ENCODE measurements at regions not wholly inside any gene's neighbourhood (a gene's known extent, or its start where the extent isn't known, plus 50 kb on each side); places are given as distances from the start of the nearest gene placed in this dataset.

DNA sequence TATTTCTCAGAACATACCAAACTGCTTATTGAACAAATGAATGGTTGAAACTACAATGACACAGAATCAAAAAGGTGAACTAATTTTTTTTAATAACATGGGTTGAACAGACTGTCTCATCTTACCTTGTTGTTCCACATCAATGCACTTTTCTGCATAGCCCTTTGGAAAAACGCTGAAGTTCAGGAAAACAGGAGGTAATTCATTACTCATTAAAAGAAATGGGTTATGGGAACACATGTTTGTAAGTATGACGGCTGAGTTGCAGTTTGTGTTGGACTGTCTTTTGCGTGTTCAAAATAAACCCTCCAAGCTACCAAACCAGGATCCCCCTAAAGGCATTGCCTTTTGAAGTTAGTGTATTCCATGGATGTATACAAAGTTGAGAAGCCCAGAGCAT, 514.9 kb upstream of the PKN2 start:
- no peak for DNase-seq (ENCODE audit: insufficient read length, low spot score)

DNA sequence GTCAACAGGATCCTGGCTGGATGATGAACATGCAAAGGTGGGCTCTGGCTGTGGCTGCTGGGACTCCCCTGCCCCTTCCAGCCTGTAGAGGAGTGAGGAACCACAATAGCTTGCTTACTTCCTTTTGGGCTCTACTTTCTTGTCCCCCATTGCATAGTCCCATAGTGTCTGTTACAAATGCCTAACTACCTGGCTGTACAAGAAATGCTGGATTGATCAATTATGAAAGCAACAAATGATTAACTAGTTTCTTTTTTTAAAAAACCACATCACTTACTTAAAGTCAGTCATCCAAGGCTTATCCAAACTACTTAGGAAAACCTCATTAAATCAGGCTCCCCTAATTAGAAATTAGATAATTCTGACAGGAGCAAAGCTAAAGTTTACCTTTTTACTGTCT, 514.1 kb upstream of the PKN2 start:
- DNase-seq (ENCODE audit: insufficient read length, low spot score) (no peak), FAIRE-seq (no peak)

More for the DNA sequence above, 514.9 kb upstream of the PKN2 start:
- no peak for FAIRE-seq

DNA sequence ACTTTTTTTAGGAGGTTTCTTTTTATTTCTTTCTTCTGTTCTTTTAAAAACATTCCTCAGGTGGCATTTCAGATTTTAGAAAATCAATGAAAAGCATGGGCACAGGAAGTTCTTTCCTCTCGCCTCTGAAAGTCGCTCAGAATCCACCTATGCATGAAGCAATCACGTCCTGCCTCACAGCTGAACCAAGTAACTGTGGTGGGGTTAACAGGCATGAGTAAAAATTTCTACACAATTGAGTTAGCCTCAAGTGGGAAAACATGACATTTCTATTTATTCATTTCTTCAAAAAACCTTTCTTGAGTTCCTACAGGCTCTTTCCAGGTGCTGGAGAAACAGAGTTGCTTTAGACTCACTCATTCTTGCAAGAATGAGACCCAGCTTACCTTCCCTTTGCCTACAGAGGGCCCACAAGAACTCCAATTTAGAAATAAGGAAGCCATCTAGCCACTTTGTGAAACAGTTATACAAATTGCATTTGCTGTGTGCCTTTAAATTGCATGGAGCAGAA, 508.9 kb upstream of the PKN2 start:
- FAIRE-seq (no peak), DNase-seq (ENCODE audit: insufficient read length, low spot score) (no peak)

DNA sequence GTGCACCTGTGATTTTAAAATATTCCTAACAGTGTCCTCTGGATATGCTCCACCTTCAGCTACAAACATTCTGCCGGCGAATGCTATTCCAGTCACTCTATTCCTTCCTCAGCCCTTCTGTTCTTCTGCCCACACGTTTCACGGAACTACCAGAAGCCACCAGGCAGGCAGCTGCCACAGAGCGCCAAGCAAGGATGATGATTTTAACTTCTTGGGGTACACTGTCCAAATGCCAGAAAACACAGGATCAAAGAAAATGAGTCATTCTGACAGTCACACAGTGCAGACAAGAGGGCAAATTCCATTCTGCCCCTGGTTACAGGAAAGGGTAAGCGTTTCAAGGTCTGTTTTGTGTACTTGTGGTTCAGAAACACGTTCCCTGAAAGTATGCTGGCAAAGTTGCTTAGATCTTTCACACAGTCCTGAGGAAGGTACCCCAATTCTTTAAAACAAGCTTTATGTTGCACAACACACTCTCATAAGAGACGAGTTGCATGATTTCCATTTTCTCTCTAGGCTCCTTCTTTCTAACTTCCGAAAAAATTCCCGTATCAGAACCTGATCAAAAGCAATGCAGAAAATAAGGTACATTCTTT, 508.3 kb upstream of the PKN2 start:
- DNase-seq (ENCODE audit: insufficient read length, low spot score) (no peak), FAIRE-seq (no peak)

DNA sequence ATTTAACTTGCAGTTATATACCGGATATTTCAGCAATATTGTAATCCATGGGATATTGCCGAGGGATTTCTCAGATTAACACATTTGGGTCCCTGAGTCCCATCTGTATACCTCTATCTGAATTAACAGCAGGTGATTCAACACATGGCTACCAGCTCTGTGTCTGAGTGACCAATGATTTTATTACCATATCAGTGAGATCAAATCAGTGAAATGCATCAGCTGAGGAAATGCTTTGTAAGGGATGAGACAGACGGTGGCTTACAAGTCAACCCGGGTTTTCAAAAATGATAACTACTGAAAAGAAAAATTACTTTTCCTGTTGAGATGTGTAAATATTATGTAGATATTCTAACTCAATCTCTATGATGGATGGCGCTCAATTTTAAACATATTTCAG, 504.1 kb upstream of the PKN2 start:
- no peak for DNase-seq (ENCODE audit: insufficient read length, low spot score)
- FAIRE-seq, result no peak

DNA sequence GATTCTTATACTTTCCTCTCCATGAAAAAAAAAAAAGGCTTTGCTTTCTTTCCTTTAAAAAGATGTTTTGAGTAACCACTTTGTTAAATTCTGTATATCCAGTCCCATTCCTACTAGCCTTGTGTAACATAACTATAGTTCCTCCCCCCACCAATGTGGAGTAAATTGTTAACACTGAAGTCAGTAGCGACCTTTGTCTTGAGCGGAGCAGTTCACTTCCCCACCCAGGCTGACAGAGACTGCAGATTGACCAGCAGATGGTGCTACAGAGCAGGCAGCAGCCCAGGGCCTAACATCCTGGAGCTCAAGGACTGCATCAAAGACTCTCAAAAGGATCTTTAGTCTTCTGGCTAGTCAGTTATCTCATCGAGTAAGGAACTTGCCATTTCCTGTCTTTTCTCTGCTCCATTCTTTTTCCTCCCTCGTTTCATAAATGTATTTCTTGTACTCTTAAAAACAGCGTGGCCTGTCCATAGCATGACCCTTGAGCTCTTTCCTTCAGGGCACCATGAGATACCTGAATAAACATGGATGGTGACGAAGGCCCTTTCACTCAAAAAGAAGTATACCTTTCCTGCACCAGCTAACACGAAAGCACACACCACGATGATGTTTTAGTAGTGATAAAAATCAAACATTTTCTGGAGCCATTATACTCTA, 503.5 kb upstream of the PKN2 start:
- peak; percentile 99 for FAIRE-seq
- peak; percentile 20 for DNase-seq (ENCODE audit: insufficient read length, low spot score)

DNA sequence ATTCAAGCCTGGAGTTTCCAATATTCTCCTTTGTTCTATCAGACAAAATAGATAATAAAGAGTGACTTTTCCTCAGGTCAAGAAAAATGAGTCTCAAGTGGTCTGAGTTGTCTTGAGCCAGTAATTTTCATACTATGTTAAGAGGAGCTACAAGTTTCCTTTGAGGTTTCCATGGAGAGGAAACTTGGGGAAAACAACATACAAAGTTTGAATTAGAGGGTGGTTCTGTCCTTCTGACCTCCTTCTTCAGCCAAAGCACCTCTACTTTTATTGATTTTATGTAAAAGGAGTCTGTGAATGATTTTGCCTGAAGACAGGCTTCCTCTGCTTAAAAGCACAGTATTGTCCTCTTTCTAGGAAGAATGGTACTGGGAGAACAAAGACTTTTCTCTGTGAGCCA, 497.2 kb upstream of the PKN2 start:
- DNase-seq (ENCODE audit: insufficient read length, low spot score), result no peak
- FAIRE-seq, result no peak

DNA sequence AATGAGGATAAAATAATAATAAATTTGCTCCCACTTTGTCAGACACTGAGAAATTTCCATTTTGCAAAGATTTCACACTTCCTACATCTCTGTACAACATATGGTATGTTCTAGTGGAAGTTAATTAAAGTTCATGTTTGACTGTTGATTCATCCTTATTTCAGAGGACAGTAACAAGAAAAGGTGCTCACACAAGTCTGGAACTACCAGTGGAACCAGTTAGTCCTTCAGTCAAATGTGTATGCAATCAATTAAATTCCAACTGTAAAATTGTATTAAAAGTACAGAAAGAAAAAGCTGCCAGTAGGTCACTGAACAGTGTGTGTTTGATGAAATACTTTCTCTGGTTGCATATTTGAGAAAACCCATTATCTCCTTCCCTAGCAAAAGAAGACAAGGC, 496.0 kb upstream of the PKN2 start:
- FAIRE-seq (no peak), DNase-seq (ENCODE audit: insufficient read length, low spot score) (no peak)

DNA sequence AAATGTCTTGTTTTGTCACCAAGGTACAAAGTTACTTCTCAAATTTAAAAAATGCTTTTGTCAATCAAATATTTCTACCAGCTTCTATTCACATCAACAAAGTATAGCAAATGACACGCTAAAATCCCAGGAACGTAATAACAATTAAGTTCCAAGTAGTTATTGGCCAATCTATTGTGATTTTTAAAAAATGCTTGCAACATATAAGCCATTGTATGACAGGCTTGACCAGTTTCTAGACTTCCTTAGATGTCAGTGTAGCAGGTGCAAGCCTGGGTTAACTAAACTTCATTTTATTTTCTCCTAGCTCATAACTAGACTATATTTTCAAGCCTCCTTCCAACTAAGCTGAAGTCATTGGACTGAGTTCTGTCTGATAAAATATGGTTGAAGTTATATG, 494.5 kb upstream of the PKN2 start:
- FAIRE-seq (no peak), DNase-seq (ENCODE audit: insufficient read length, low spot score) (no peak)

DNA sequence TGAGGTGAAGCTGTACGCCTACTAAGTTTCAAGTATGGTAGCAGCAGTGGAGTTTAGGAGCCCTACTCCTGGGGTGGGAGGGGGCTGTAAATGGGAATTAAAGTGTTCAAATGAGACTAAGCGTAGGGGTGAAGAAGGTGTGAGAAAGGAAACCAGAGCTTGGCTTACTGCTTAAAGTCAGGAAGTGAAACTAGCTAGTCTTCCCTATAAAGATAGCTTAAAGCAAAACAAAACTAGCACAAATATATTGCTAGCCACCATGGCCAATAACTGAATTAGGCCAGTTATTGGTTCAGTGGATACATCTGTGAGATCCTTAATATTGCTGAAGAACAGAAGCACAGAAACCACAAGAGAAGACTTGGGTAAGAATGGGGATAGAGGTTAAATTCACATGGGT, 492.2 kb upstream of the PKN2 start:
- DNase-seq (ENCODE audit: insufficient read length, low spot score), result peak; percentile 9
- FAIRE-seq, result peak; percentile 56

DNA sequence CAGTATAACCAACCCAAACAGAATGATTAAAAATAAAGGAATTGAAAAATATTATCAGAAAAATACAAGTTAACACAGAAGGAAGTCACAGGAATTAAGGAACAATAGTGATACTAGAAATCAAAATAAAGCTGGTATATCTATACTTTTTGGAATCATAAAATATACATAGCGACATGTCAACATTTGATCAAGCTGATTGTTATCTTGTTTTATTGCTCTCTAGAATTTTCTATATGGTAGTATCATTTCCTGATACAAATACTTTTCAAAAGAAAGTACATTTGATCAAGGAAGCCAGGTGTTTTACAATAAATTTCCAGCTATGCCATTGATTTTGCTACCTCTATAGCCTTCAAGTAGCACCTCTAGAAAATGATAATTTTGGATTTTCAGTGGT, 489.5 kb upstream of the PKN2 start:
- FAIRE-seq, result no peak

DNA sequence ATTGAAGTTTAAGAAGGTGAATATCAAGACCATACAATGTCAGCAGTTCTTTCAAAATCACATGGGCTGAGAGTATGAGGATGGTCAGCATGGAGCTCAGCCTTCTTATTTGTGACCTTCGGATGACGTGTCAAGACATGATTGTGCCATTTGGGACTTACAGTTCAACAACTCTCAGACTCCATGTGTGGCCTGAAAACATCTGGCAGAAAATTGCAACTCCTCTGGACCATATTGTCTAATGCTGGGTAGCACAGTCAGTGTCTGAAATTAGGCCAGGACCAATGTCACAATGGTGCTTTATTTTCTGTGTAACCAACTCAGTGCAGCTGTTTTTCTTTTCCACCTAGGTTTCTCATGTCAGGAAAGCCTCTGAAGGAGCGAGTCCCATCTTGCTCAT, 483.5 kb upstream of the PKN2 start:
- FAIRE-seq, result no peak
- DNase-seq (ENCODE audit: insufficient read length, low spot score), result no peak

More for the DNA sequence above, 489.5 kb upstream of the PKN2 start:
- no peak for DNase-seq (ENCODE audit: insufficient read length, low spot score)

DNA sequence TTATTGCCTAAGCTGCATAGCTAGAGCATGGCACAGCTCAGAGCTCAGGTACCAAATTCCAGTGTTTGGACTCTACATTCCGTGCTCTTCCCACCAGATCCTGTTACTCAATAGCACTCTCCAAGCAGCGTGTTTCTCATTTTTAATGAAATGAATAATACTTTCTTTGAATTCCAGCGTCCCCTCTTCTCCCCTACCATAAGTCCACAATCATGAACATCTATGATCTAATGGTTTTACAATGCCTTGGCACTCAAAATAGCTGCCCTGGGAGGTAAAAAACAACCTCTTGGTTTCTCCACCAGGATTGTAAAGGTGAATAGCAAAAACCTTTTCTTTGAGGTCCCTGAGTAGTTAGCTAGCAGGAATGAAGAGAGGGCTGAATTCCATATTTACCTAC, 480.0 kb upstream of the PKN2 start:
- no peak for FAIRE-seq

DNA sequence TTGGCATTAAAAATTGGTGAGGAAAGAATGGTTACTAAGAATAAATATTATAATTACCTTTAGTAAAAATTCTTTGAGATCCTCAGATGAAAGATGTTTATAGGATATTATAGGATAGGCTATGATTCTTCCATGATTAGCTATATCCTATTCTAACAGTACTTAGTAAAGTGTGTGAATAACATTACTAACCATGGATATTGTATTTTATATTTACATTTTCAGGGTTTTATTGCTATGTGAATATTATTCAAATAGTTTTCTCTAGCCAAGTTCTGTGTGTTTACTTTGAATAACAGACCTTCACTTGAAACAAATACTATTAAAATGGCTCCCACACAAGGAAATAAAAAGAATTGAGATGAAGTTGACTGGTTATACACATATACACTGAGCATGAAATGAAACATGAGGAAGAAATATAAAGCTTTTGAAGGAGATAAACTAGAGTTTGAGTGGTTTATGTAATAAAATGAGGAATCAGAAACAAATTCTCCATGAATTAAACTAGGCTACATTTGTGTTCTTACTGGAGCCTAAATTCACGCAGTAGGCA, 479.4 kb upstream of the PKN2 start:
- FAIRE-seq (no peak), DNase-seq (ENCODE audit: insufficient read length, low spot score) (no peak)

More for the DNA sequence above, 480.0 kb upstream of the PKN2 start:
- no peak for DNase-seq (ENCODE audit: insufficient read length, low spot score)

DNA sequence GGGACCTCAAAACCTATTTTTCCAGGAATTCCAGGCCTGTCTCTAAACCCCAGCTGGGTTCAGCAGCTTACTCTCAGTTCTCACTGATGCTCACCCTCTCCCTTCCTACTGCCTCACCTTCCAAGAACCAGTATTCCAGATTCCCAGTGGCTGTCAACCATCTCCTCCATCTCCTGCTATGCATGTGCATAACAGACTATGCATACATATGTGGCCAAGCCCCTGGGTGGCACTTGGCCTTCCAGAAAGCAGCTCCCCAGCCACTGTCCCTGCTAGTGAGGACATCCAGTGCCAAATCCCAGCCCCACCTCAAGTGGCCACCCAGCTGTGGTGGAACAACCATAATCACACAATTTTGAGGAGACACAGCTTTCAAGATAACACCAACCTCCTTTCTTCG, 475.7 kb upstream of the PKN2 start:
- DNase-seq (ENCODE audit: insufficient read length, low spot score) (no peak), FAIRE-seq (no peak)

DNA sequence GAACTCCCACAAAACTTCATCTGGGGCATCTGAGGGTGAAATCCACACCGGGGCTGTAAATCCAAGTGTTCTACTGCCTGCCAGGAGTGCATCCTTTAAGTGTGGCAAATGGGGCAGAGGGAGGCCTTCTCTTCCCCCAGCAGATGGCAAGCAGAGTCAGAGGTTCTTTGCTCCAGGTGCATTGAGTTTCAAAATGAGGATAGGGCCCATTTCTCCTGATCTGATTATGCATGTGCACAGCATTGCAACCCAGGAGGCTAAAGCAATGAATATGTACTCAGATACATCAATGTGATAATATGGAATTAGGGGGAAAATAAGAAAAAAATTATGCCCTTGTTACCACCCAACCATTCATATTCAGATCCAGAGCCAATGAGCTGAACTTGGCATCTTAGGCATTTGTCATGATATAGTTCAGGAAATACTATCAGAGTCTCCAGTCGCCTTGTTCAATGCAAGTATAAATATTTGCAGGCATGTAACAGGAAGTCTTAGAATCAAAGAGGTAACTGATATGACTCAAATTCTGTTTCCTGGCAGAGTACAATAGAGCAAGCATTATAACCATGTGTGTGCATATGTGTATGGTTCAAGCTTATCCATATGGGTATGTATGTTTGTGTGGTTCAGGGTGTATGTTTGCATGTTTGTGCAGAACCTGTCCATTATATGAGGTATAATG, 473.8 kb upstream of the PKN2 start:
- FAIRE-seq (no peak), DNase-seq (ENCODE audit: insufficient read length, low spot score) (no peak)

DNA sequence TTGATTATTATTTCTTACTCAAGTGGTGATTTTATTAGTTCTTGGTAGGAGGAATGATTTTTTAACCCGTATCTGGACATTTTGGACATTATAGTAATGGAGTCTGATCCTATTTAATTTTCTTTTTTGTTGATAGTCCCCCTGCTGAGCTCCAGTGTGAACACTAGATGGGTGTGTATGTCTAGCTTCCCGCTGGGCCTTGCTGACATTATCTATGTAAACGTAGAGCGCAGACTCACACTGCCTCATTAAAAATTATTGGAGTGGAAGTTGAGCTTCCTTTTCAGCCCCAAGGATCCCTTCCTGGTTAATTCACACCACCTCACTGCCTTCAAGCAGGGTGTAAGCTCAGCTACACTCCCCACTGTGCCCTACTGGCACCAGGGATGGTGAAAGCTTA, 467.6 kb upstream of the PKN2 start:
- DNase-seq (ENCODE audit: insufficient read length, low spot score) (no peak), FAIRE-seq (no peak)

DNA sequence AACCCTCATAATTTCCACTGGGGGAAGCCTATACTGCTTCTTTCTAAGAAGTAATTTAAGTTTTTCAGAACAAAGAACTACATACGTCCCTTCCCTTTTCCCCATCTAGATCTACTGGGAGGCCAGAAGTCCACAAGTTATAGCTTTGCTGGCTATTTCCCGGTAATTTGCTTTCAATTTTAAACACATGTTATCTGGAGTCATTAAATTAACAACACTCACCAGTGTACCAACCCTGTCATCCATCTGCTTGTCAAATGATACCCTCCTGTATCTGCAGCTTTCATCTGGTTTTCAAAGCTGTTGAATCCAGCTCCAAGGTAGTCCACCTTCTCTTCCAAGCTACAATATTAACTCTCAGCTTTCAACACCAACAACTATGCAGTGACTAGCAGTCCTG, 466.7 kb upstream of the PKN2 start:
- no peak for FAIRE-seq
- DNase-seq (ENCODE audit: insufficient read length, low spot score), result no peak

DNA sequence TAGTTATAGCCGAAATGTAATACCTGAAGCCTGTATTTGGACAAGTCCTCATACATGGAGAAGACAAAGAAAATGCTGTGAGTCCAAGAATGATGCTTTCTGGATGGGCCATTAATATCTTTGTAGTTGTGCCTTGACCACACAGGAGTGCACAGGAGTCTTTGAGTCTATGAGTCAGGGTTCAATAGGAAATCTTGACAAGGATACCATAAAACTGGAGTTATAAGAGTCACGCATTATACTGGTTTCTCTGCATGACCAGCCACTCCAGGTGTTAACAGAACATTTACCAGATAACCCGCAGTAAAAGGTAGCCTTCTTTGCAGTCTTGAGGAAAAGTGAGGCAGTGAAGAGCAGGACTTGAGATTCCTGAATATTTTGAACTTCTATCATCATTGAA, 464.6 kb upstream of the PKN2 start:
- FAIRE-seq (no peak), DNase-seq (ENCODE audit: insufficient read length, low spot score) (no peak)

DNA sequence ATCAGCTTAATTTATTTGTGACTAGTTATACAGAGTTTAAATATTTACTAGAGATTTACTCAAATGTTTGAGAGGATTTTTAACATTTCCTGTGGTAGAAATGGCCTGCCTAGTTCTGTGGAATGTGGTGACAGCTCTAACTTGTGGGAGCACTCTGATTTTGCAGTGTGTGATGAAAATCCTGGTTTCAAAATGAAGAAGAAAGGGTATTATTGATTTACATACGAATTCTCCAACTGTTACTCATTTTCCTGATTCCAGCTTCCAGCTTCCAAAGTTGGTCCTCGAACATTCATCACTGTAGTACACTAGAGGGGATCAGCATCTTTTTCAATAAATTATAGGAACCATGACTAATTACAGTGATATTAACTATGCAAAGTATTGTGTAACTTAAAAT, 462.7 kb upstream of the PKN2 start:
- no peak for FAIRE-seq
- DNase-seq (ENCODE audit: insufficient read length, low spot score), result no peak

DNA sequence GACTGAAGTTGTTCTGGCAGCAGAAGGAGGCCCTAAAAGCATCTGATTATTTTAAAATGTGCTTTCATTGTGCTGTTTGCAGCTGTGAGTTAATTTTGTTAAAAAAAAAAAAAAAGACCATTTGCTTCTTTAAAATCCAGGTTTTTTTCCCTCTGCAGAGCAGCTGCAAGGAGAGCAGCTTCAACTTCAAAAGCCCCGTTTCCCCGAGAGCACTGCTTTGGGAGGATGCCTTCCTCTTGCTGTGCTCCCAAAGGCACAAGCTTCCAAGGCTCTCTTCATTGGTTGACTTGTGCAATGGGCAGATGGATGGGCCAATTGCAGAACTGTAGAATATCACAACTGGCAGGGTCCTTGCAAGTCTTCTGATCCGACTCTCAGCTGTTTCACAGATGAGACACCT, 459.2 kb upstream of the PKN2 start:
- FAIRE-seq (no peak), DNase-seq (ENCODE audit: insufficient read length, low spot score) (no peak)

DNA sequence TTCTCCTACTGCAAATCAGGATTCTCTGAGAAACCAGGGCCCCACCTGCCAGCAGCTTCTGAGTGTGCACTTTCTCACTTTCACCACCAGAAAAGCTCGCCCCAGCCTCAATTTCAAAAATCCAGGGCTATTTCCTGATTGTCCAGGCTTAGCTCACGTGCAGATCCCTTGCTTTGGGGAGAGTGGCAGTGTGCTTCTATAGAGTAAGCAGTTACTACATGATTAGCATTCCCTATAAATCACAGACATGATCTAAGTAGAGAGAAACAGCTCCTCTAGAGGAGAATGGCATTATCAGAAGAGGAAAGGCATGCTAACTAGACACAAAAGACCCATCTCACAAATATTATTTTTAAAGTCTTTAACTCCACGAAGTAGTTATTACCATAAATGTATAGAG, 456.0 kb upstream of the PKN2 start:
- FAIRE-seq (no peak), DNase-seq (ENCODE audit: insufficient read length, low spot score) (no peak)

All from GM19239 (cell line).